ENCODE measurements at regions not wholly inside any gene's neighbourhood (a gene's known extent, or its start where the extent isn't known, plus 50 kb on each side); places are given as distances from the start of the nearest gene placed in this dataset.

DNA sequence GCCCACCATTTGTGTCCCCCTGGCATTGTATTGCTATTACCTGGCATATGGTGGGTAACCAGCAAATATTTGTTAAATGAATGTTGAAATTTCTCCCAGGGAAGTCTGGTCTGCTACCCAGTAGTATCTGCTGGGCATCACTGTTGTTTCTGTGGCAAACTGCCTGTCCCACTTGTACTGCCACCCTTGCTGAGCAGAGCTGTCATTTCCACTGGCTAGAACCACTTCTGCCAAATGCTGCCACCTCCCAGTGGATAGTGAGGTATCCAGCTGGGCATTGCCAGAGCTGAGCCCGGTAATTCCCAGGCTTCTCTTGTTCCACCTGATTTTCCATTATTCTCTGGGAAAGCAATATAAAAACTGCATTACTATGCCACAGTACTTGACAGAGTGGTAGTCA is 186.7 kb upstream of the NOCT start:
- TF ChIP-seq, protein P1, sequence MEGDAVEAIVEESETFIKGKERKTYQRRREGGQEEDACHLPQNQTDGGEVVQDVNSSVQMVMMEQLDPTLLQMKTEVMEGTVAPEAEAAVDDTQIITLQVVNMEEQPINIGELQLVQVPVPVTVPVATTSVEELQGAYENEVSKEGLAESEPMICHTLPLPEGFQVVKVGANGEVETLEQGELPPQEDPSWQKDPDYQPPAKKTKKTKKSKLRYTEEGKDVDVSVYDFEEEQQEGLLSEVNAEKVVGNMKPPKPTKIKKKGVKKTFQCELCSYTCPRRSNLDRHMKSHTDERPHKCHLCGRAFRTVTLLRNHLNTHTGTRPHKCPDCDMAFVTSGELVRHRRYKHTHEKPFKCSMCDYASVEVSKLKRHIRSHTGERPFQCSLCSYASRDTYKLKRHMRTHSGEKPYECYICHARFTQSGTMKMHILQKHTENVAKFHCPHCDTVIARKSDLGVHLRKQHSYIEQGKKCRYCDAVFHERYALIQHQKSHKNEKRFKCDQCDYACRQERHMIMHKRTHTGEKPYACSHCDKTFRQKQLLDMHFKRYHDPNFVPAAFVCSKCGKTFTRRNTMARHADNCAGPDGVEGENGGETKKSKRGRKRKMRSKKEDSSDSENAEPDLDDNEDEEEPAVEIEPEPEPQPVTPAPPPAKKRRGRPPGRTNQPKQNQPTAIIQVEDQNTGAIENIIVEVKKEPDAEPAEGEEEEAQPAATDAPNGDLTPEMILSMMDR (IDR thresholded peaks at IDR 0.05), result no peak
- DNase-seq, result no peak
- no peak overlapping the region for H3K27ac ChIP-seq

DNA sequence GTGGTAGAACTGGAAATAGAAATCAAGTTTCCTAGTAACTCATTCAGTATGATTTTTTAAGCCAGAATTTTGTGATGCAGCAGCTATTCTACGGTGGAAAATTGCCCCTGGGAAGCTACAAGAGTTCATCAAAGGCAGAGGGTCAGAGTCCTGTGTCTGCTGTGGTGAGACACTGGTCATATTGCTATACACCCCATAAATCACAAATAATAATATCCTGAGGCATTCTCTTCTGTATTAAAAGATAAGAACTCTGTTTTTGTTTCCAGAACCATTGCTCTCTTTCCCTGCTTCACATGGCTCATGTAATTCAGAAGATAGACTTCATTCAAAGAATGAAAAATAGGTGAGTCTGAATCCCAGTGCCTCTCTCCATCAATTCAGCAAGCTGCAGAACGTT is 188.8 kb upstream of the NOCT start:
- H3K4me3 ChIP-seq, result no peak overlapping the region
- TF ChIP-seq, protein P1 (IDR thresholded peaks at IDR 0.05), result no peak
- H3K27me3 ChIP-seq, result no peaks in the 10 kb centered on the region
- intact Hi-C loops (cut with DNase I), result no loop called here
- H3K36me3 ChIP-seq, result no peaks in the 10 kb centered on the region
- DNase-seq, result no peak
- WGBS, 2 donors, result 38 to 39% methylated on average over 2 of the region's 2 CpGs
- peaks cover 0 to 3% (median 0%) of the 10 kb centered on the region in 9 donors for H3K4me1 ChIP-seq
- no peak overlapping the region for H3K27ac ChIP-seq
- no peaks in the 10 kb centered on the region for H3K9me3 ChIP-seq
- no peak for ATAC-seq

More for the DNA sequence above, 186.7 kb upstream of the NOCT start:
- H3K4me3 ChIP-seq, result no peak overlapping the region
- no peaks in the 10 kb centered on the region for H3K27me3 ChIP-seq
- WGBS, 2 donors, result 74 to 85% methylated on average over 1 of the region's 1 CpG
- no peaks in the 10 kb centered on the region for H3K36me3 ChIP-seq
- peak in 3 of 8 donors; percentile 48 to 64 (median 55) for ATAC-seq
- peaks cover 0 to 3% (median 0%) of the 10 kb centered on the region in 9 donors for H3K4me1 ChIP-seq
- no peaks in the 10 kb centered on the region for H3K9me3 ChIP-seq
- intact Hi-C loops (cut with DNase I), result no loop called here

DNA sequence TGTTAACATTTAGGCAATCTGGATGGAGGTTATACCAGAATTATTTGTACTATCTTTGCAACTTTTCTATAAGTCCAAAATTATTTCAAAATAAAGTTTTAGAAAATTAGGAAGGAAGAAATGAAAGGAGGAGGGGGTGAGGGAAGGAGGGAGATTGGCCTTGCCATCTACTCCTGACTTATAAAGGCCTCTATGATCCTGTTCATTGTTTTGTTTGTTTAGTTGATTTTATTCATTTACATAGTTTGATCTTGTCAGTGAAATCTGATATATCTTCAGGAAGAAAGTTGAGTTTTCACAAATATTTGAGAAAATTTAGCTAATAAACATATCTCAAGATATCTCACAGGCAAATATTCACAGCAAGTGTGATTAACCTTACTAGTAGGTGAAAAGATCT is 189.3 kb upstream of the NOCT start:
- peaks cover 0 to 3% (median 0%) of the 10 kb centered on the region in 9 donors for H3K4me1 ChIP-seq
- ATAC-seq (no peak), DNase-seq (no peak)
- no peak overlapping the region for H3K27ac ChIP-seq
- no peaks in the 10 kb centered on the region for H3K27me3 ChIP-seq
- H3K9me3 ChIP-seq, result no peaks in the 10 kb centered on the region
- TF ChIP-seq, protein P1 (IDR thresholded peaks at IDR 0.05), result no peak
- H3K36me3 ChIP-seq, result no peaks in the 10 kb centered on the region
- intact Hi-C loops (cut with DNase I), result no loop called here
- H3K4me3 ChIP-seq, result no peak overlapping the region

DNA sequence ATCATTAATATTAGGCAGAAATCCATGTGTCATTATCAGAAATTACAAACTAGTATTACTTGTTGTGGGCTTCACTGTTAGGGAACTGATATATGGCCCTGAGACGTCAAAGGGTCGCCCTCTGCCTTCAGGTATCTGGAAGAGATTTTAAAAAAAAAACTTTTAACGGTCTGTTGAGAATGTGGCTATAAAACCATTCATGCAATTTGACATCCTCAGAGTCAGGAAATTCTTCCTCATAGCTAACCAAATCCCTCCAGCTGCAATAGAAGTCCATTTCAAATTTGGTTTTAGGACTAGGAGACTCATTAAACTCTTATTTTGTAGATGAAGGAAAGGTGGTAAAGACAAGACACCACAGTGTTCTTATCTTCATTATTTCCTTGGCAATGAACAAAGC is 194.2 kb upstream of the NOCT start:
- H3K27me3 ChIP-seq, result no peaks in the 10 kb centered on the region
- DNase-seq (no peak), ATAC-seq (no peak)
- no peaks in the 10 kb centered on the region for H3K36me3 ChIP-seq
- H3K4me1 ChIP-seq, result no peaks in the 10 kb centered on the region
- H3K9me3 ChIP-seq, result no peaks in the 10 kb centered on the region
- H3K27ac ChIP-seq, result no peak overlapping the region
- intact Hi-C loops (cut with DNase I), result no loop called here
- 82 to 84% methylated on average over 3 of the region's 3 CpGs for whole genome bisulfite sequencing, 2 donors
- no peak overlapping the region for H3K4me3 ChIP-seq
- TF ChIP-seq, protein P1 (IDR thresholded peaks at IDR 0.05), result no peak

DNA sequence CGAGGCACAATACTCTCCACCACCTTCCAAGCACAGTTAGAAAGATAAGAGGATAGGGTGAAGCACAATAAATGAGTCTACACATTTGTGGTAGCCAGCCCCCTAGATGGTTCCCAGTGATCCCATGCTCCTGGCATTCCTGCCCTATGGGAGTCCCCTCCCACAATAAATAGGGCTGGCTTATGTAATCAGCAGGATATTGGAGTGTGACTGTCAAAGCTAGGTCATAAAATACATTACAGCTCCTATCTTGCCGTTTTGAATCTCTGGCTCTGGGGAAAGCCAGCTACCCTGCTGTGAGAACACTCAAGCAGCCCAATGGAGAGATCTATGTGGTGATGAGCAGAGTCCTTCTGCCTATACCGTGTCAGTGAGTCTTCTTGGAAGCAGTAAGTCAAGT is 198.7 kb upstream of the NOCT start:
- WGBS, 2 donors, result 42 to 47% methylated on average over 3 of the region's 3 CpGs
- TF ChIP-seq, protein P1 (IDR thresholded peaks at IDR 0.05), result no peak
- Histone ChIP-seq H3K27ac (no peak overlapping the region), H3K4me3 (no peak overlapping the region), H3K36me3 (no peaks in the 10 kb centered on the region), H3K4me1 (no peaks in the 10 kb centered on the region), H3K27me3 (no peaks in the 10 kb centered on the region), H3K9me3 (no peaks in the 10 kb centered on the region)
- intact Hi-C loops (cut with DNase I), result no loop called here
- DNase-seq (no peak), ATAC-seq (no peak)

Measured in heart right ventricle (tissue), 16 donors.